ENCODE measurements at regions not wholly inside any gene's neighbourhood (a gene's known extent, or its start where the extent isn't known, plus 50 kb on each side); places are given as distances from the start of the nearest gene placed in this dataset.

- no peaks in the 10 kb centered on the region for H3K36me3 ChIP-seq
- H3K27me3 ChIP-seq (ENCODE audit: low read depth), result peaks cover 72% of the 10 kb centered on the region
- TF ChIP-seq CTCF (IDR thresholded peaks at IDR 0.05; ENCODE audit: borderline replicate concordance), result no peak
- no peaks in the 10 kb centered on the region for H3K9me3 ChIP-seq (replicated peaks)
- no peak for DNase-seq
- no peaks in the 10 kb centered on the region for H3K4me1 ChIP-seq
- no peak overlapping the region for H3K4me3 ChIP-seq
- no peak overlapping the region for H3K27ac ChIP-seq (replicated peaks)
- intact Hi-C loops (cut with micrococcal nuclease), result no loop called here
These were observed 100.8 kb downstream of the TEX29 start for GRCh38 chr13:111421216-111421615.

GRCh38 chr13:111422348-111422747 is 101.9 kb downstream of the TEX29 start:
- intact Hi-C loops (cut with micrococcal nuclease), result no loop called here
- no peak for DNase-seq
- Histone ChIP-seq H3K4me1 (no peaks in the 10 kb centered on the region), H3K27me3 (ENCODE audit: low read depth) (peaks cover 70% of the 10 kb centered on the region), H3K36me3 (no peaks in the 10 kb centered on the region), H3K4me3 (no peak overlapping the region), H3K27ac (replicated peaks) (no peak overlapping the region), H3K9me3 (replicated peaks) (no peaks in the 10 kb centered on the region)
- TF ChIP-seq CTCF (IDR thresholded peaks at IDR 0.05; ENCODE audit: borderline replicate concordance), result no peak

GRCh38 chr13:111423168-111423785 is 102.8 kb downstream of the TEX29 start:
- no peaks in the 10 kb centered on the region for H3K36me3 ChIP-seq
- H3K4me1 ChIP-seq, result no peaks in the 10 kb centered on the region
- no peak for TF ChIP-seq CTCF (IDR thresholded peaks at IDR 0.05; ENCODE audit: borderline replicate concordance)
- no peak for DNase-seq
- no peak overlapping the region for H3K4me3 ChIP-seq
- no peaks in the 10 kb centered on the region for H3K9me3 ChIP-seq (replicated peaks)
- H3K27ac ChIP-seq (replicated peaks), result no peak overlapping the region
- intact Hi-C loops (cut with micrococcal nuclease), result no loop called here
- peaks cover 65% of the 10 kb centered on the region for H3K27me3 ChIP-seq (ENCODE audit: low read depth)

GRCh38 chr13:111424134-111424533 is 103.7 kb downstream of the TEX29 start:
- no peaks in the 10 kb centered on the region for H3K36me3 ChIP-seq
- intact Hi-C loops (cut with micrococcal nuclease), result no loop called here
- no peak for TF ChIP-seq CTCF (IDR thresholded peaks at IDR 0.05; ENCODE audit: borderline replicate concordance)
- no peak overlapping the region for H3K27ac ChIP-seq (replicated peaks)
- no peaks in the 10 kb centered on the region for H3K9me3 ChIP-seq (replicated peaks)
- H3K4me3 ChIP-seq, result no peak overlapping the region
- no peak for DNase-seq
- H3K4me1 ChIP-seq, result no peaks in the 10 kb centered on the region
- peaks cover 58% of the 10 kb centered on the region for H3K27me3 ChIP-seq (ENCODE audit: low read depth)

GRCh38 chr13:111425326-111425725 is 104.9 kb downstream of the TEX29 start:
- H3K4me1 ChIP-seq, result no peaks in the 10 kb centered on the region
- H3K9me3 ChIP-seq (replicated peaks), result no peaks in the 10 kb centered on the region
- no peak overlapping the region for H3K4me3 ChIP-seq
- intact Hi-C loops (cut with micrococcal nuclease), result no loop called here
- no peak overlapping the region for H3K27ac ChIP-seq (replicated peaks)
- DNase-seq, result no peak
- no peak for TF ChIP-seq CTCF (IDR thresholded peaks at IDR 0.05; ENCODE audit: borderline replicate concordance)
- no peaks in the 10 kb centered on the region for H3K36me3 ChIP-seq
- H3K27me3 ChIP-seq (ENCODE audit: low read depth), result peaks cover 51% of the 10 kb centered on the region
